ENCODE measurements at regions not wholly inside any gene's neighbourhood (a gene's known extent, or its start where the extent isn't known, plus 50 kb on each side); places are given as distances from the start of the nearest gene placed in this dataset.

DNA sequence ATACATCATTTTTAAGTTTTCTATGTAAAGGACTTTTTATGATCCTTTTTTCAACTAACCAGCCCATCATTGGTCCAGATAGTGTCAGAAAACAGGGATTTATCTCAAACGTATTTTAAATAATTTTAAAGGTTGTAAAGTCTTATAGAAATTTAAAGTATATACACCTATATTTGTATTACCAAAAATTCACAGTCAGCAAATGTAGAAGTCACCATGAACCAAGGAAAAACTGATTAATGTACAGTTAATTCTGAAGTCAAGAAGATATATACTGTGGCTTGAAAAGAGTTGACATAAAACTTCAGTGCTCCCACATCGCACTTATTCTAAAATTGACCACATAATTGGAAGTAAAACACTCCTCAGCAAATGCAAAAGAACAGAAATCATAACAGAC lies 52.4 kb upstream of the MAP2 start:
- H3K9me3 ChIP-seq (ENCODE audit: control insufficient read depth, low read length): no peaks in the 10 kb centered on the region
- no peaks in the 10 kb centered on the region for H3K4me1 ChIP-seq (ENCODE audit: control insufficient read depth, insufficient read depth, low read length)
- H3K36me3 ChIP-seq (ENCODE audit: control insufficient read depth, insufficient read depth, low read length): no peaks in the 10 kb centered on the region
- H3K9ac ChIP-seq (ENCODE audit: low read length): no peak overlapping the region
- no peaks in the 10 kb centered on the region for H3K27me3 ChIP-seq (ENCODE audit: control insufficient read depth, insufficient read depth, low read length)
- no peak overlapping the region for H3K4me3 ChIP-seq (ENCODE audit: low read length)
